ENCODE measurements at regions not wholly inside any gene's neighbourhood (a gene's known extent, or its start where the extent isn't known, plus 50 kb on each side); places are given as distances from the start of the nearest gene placed in this dataset.

DNA sequence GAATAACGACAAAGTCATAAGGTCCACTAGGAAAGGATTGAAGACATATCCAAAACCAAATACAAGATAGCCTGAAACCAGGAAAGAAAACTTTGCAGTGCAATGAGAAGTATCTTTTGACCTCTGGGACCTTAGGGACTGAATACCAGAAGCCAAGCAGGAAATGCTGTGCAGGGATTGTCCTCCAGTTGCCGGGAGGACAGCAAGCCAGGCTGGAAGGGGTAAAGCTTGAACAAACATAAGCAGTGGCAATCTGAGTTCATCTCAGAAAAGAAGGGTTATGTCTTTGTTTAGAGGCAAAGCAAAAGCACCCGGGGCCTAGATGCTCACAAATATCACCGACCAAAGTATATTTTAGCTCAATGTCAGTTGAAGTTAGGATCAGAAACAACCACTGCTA, 55.3 kb upstream of the VCX start:
- no peak for TF ChIP-seq CTCF (optimal IDR thresholded peaks at IDR 0.05 in 1 of 3, IDR thresholded peaks at IDR 0.05 in 1 of 3, conservative IDR thresholded peaks at IDR 0.05 in 1 of 3; ENCODE audit: extremely low read depth in 1 of 3, insufficient read depth in 2 of 3, low read length in 3 of 3)
- TF ChIP-seq EZH2 (IDR thresholded peaks at IDR 0.05; ENCODE audit: low read length), result no peak

Measured in keratinocyte (primary cell).